ENCODE measurements at regions not wholly inside any gene's neighbourhood (a gene's known extent, or its start where the extent isn't known, plus 50 kb on each side); places are given as distances from the start of the nearest gene placed in this dataset.

DNA sequence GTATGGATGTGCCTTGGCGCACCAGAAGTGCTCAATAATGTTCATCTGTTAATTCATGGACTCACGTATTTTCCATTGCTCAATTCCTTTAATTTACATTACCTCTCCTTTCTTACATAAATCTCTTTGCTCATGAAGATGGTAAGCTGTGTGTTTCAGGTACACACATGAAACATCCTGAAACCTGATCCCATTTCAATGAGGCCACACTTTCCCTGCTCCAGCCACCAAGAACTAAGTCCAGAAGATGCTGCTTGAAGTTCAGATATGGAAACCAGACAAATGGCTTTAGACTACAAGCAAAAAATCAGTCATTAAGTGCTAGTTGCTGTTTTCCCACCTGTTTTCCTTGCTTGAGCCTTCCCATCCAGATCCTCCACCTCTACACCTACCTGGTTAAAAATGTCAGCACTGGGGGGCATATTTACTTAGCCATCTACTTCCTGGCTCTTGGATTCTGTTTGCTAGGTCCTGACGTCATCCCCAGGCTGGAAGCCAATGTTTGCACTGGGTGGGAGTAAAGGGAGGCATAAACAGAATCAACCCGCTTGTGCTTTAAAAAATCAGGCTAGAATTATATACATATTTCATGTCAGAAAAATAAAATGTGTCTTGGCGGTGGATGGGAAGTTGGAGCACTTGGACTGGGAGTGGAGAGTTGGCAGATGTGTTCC, 309.7 kb downstream of the OSR1 start (continued):
- TF ChIP-seq, protein P1, sequence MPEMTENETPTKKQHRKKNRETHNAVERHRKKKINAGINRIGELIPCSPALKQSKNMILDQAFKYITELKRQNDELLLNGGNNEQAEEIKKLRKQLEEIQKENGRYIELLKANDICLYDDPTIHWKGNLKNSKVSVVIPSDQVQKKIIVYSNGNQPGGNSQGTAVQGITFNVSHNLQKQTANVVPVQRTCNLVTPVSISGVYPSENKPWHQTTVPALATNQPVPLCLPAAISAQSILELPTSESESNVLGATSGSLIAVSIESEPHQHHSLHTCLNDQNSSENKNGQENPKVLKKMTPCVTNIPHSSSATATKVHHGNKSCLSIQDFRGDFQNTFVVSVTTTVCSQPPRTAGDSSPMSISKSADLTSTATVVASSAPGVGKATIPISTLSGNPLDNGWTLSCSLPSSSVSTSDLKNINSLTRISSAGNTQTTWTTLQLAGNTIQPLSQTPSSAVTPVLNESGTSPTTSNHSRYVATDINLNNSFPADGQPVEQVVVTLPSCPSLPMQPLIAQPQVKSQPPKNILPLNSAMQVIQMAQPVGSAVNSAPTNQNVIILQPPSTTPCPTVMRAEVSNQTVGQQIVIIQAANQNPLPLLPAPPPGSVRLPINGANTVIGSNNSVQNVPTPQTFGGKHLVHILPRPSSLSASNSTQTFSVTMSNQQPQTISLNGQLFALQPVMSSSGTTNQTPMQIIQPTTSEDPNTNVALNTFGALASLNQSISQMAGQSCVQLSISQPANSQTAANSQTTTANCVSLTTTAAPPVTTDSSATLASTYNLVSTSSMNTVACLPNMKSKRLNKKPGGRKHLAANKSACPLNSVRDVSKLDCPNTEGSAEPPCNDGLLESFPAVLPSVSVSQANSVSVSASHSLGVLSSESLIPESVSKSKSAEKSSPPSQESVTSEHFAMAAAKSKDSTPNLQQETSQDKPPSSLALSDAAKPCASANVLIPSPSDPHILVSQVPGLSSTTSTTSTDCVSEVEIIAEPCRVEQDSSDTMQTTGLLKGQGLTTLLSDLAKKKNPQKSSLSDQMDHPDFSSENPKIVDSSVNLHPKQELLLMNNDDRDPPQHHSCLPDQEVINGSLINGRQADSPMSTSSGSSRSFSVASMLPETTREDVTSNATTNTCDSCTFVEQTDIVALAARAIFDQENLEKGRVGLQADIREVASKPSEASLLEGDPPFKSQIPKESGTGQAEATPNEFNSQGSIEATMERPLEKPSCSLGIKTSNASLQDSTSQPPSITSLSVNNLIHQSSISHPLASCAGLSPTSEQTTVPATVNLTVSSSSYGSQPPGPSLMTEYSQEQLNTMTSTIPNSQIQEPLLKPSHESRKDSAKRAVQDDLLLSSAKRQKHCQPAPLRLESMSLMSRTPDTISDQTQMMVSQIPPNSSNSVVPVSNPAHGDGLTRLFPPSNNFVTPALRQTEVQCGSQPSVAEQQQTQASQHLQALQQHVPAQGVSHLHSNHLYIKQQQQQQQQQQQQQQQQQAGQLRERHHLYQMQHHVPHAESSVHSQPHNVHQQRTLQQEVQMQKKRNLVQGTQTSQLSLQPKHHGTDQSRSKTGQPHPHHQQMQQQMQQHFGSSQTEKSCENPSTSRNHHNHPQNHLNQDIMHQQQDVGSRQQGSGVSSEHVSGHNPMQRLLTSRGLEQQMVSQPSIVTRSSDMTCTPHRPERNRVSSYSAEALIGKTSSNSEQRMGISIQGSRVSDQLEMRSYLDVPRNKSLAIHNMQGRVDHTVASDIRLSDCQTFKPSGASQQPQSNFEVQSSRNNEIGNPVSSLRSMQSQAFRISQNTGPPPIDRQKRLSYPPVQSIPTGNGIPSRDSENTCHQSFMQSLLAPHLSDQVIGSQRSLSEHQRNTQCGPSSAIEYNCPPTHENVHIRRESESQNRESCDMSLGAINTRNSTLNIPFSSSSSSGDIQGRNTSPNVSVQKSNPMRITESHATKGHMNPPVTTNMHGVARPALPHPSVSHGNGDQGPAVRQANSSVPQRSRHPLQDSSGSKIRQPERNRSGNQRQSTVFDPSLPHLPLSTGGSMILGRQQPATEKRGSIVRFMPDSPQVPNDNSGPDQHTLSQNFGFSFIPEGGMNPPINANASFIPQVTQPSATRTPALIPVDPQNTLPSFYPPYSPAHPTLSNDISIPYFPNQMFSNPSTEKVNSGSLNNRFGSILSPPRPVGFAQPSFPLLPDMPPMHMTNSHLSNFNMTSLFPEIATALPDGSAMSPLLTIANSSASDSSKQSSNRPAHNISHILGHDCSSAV (CRISPR knock-in tag; IDR thresholded peaks at IDR 0.05; ENCODE audit: borderline replicate concordance) = no peak

DNA sequence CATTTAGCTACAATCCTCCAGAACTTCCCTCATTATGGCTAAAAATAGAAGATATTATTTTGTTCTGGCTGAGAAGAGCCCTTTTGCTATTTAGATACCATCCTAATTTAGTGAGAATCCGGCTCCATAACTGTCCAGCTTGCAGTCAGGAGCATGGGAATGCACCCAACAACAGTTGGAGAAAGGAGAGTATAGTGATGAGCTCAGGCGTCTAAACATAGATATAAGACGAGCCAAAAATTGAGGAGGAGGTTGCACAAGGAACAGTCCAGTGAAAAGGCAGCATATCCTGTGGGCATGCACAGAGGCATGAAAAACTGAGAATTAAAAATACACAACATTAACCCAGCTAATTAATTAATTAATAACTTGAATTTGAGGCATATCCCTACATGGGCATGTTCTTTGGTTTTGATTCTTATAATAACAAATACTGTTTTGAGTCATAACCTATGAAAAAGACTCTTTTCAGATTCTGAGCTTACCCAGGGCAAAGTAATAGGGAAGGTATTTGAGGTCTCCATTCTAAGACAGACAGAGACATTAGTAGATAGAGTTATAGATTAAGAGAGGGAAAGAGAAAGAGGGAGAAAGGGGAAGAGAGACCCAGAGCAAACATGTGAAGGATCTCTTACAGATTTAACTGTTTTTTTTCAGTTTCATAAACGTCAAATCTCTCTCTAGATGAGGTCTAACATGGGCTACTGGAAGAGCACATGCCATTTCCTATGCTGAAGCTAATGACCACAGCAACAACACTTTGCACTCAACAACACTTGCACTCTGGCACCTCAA, 311.2 kb downstream of the OSR1 start:
- in situ Hi-C loops (cut with HindIII; ENCODE audit: extremely low pct_ligation_motif_present, low pct_unique_long_range_greater_than_20kb) (no loop called here), intact Hi-C loops (cut with micrococcal nuclease; ENCODE audit: unreplicated experiment) (no loop called here)
- Histone ChIP-seq H3K27me3 (ENCODE audit: control insufficient read depth in 1 of 2, insufficient read depth in 2 of 2, low read length in 2 of 2) (no peaks in the 10 kb centered on the region), H3K4me1 (ENCODE audit: insufficient read depth, low read length) (peaks cover 26% of the 10 kb centered on the region), H3K27ac (ENCODE audit: extremely low read length, insufficient read depth, low read length) (no peak overlapping the region), H4K20me1 (ENCODE audit: insufficient read depth, low read length) (no peaks in the 10 kb centered on the region), H3K4me2 (ENCODE audit: low read depth, low read length) (no peak overlapping the region), H3K9me3 (ENCODE audit: low read length) (no peaks in the 10 kb centered on the region), H2AFZ (ENCODE audit: low read length) (no peak overlapping the region), H3K9ac (ENCODE audit: insufficient read depth, low read depth, low read length) (no peak overlapping the region), H3K4me3 (replicated peaks in 1 of 3; ENCODE audit: insufficient read depth in 1 of 3, low read depth in 2 of 3, low read length in 3 of 3) (no peak overlapping the region), H3K79me2 (ENCODE audit: insufficient read depth, low read length) (no peaks in the 10 kb centered on the region), H3K36me3 (replicated peaks in 1 of 2; ENCODE audit: control insufficient read depth in 1 of 2, insufficient read depth in 2 of 2, low read length in 2 of 2) (no peaks in the 10 kb centered on the region)
- DNase-seq (ENCODE audit: low spot score) = no peak
- CTCF ChIA-PET (ENCODE audit: low intra/inter-chr PET ratio, low total read pairs) = no interaction called here
- 48% methylated on average over 4 of the region's 4 CpGs for WGBS (ENCODE audit: low lambda C conversion rate)
- no TSS peak for BruUV-seq (replicated peaks)
- ATAC-seq = no peak
- no peak for FAIRE-seq
- POLR2A ChIA-PET = interaction anchor here (5.3 kb wide), 1 partner anchor 26 kb away, joined by 24 read pairs; no protein-coding TSS in a partner anchor
- no peak for TF ChIP-seq PRMT3 (CRISPR knock-in tag; IDR thresholded peaks at IDR 0.05; ENCODE audit: borderline replicate concordance, low read depth)
- TF ChIP-seq ZNF3 (CRISPR knock-in tag; IDR thresholded peaks at IDR 0.05) = no peak
- no peak for TF ChIP-seq LCORL (IDR thresholded peaks at IDR 0.05)
- TF ChIP-seq LCORL (CRISPR knock-in tag; IDR thresholded peaks at IDR 0.05) = no peak
- TF ChIP-seq TBP (CRISPR knock-in tag; IDR thresholded peaks at IDR 0.05) = no peak
- no peak for TF ChIP-seq PHB2 (IDR thresholded peaks at IDR 0.05; ENCODE audit: partially characterized antibody)
- TF ChIP-seq BCL6 (CRISPR knock-in tag; IDR thresholded peaks at IDR 0.05) = no peak
- TF ChIP-seq ZNF713 (CRISPR knock-in tag; IDR thresholded peaks at IDR 0.05) = no peak
- no peak for TF ChIP-seq CBFB (CRISPR knock-in tag; IDR thresholded peaks at IDR 0.05)
- TF ChIP-seq ELF1 (CRISPR knock-in tag; IDR thresholded peaks at IDR 0.05) = no peak
- TF ChIP-seq, protein P2, sequence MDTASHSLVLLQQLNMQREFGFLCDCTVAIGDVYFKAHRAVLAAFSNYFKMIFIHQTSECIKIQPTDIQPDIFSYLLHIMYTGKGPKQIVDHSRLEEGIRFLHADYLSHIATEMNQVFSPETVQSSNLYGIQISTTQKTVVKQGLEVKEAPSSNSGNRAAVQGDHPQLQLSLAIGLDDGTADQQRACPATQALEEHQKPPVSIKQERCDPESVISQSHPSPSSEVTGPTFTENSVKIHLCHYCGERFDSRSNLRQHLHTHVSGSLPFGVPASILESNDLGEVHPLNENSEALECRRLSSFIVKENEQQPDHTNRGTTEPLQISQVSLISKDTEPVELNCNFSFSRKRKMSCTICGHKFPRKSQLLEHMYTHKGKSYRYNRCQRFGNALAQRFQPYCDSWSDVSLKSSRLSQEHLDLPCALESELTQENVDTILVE (CRISPR knock-in tag; IDR thresholded peaks at IDR 0.05) = no peak
- no peak for TF ChIP-seq NR2F6 (IDR thresholded peaks at IDR 0.05)
- no peak for TF ChIP-seq NR2F6 (CRISPR knock-in tag; IDR thresholded peaks at IDR 0.05)
